NT2/D1 (cell line): ENCODE measurements at regions not wholly inside any gene's neighbourhood (a gene's known extent, or its start where the extent isn't known, plus 50 kb on each side); places are given as distances from the start of the nearest gene placed in this dataset.

ENCODE experiments used
- SUZ12 ChIP-seq: IDR thresholded peaks from 2 replicates; pipeline ENCODE4 v1.6.1; 2011; ENCODE audit not compliant: insufficient read length, insufficient read depth; ENCODE audit errors: extremely low read depth
- YY1 ChIP-seq: IDR thresholded peaks from 2 replicates; pipeline ENCODE4 v1.6.1; 2011; ENCODE audit not compliant: insufficient read length, insufficient read depth
- ZNF274 ChIP-seq: IDR thresholded peaks from 2 replicates; pipeline ENCODE4 v1.6.1; 2011; ENCODE audit warnings: mild to moderate bottlenecking, low read depth, low read length

GRCh38 chr7:1370738-1371137 lies 88.5 kb downstream of the MICALL2 start:
- no peak for TF ChIP-seq ZNF274
- TF ChIP-seq YY1, result no peak
- no peak for TF ChIP-seq SUZ12
